NB4 (cell line): ENCODE measurements at regions not wholly inside any gene's neighbourhood (a gene's known extent, or its start where the extent isn't known, plus 50 kb on each side); places are given as distances from the start of the nearest gene placed in this dataset.

Source experiments
- DNase-seq: peaks from one replicate; pipeline ENCODE4 v3.0.0; 2010; ENCODE audit warnings: low read depth
- H3K4me3 ChIP-seq: one replicate; pipeline ENCODE4 v1.5.1; 2011; ENCODE audit warnings: mild to moderate bottlenecking, low read depth, low read length, moderate library complexity
- CTCF ChIP-seq: IDR thresholded peaks from one replicate; pipeline ENCODE4 v1.5.1; 2012; ENCODE audit warnings: low read depth, low read length
- MYC ChIP-seq: IDR thresholded peaks from 2 replicates; pipeline ENCODE4 v1.6.1; 2011; ENCODE audit warnings: low read depth, low read length
- POLR2A ChIP-seq: IDR thresholded peaks from 2 replicates; pipeline ENCODE4 v1.6.1; 2011; ENCODE audit warnings: mild to moderate bottlenecking; ENCODE audit not compliant: insufficient read length; ENCODE audit errors: extremely low read depth
- TF ChIP-seq, protein P1 (sequence below): IDR thresholded peaks from 2 replicates; pipeline ENCODE4 v1.6.1; 2011; ENCODE audit warnings: low read depth, low read length

- no peak for DNase-seq
- TF ChIP-seq CTCF (no peak), MYC (no peak), POLR2A (no peak)
- TF ChIP-seq, protein P1, sequence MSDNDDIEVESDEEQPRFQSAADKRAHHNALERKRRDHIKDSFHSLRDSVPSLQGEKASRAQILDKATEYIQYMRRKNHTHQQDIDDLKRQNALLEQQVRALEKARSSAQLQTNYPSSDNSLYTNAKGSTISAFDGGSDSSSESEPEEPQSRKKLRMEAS = no peak
- no peak overlapping the region for H3K4me3 ChIP-seq
Observed at GRCh38 chr18:56136105-56136504, 502.3 kb downstream of the TXNL1 start.

DNA sequence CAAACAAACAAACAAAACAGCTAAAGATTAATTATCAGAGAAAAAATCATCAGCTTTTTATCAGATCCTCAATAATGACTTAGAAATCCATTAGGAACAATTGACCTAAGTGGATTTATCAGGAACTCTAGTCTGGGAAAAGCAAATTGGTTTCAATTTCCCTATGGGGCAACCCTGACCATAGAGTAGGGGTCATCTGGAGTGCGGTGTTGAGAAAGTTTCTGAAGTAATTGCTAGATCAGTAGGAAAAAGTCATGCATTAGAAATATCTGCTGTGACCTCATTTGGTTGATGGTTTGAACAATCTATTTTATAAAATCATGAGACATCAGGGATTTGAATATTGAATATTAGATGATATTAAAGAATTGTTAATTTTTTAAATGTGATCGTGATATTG is 507.9 kb downstream of the TXNL1 start:
- TF ChIP-seq CTCF (no peak), POLR2A (no peak), MYC (no peak)
- TF ChIP-seq, protein P1 = no peak

GRCh38 chr18:56128153-56128791 is 510.1 kb downstream of the TXNL1 start:
- no peak for DNase-seq
- TF ChIP-seq, protein P1 = no peak
- TF ChIP-seq CTCF (no peak), MYC (no peak), POLR2A (no peak)

More for the DNA sequence above, 507.9 kb downstream of the TXNL1 start:
- no peak overlapping the region for H3K4me3 ChIP-seq
- DNase-seq = no peak

GRCh38 chr18:56127322-56128099 is 510.9 kb downstream of the TXNL1 start:
- no peak overlapping the region for H3K4me3 ChIP-seq
- DNase-seq = no peak
- TF ChIP-seq POLR2A = no peak
- no peak for TF ChIP-seq CTCF
- no peak for TF ChIP-seq MYC
- TF ChIP-seq, protein P1 = no peak

More at GRCh38 chr18:56128153-56128791, 510.1 kb downstream of the TXNL1 start:
- no peak overlapping the region for H3K4me3 ChIP-seq

DNA sequence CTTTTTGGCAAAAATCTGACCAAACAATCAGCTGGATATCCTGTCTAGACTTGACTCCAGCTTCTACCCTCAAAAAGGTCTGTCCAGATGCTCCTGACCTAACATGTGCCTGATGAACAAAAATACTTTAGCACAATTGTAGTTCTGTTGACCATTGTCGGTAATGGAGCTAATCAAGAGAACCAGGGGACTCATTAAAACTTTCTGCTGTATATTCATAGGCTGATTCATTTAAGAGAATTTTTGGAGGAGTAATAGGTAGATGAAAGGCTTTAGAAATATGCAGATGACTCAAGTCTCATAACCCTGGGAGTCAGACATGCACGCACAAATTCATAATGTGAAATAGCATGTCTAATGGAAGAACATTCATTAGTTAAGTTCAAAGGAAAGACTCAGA is 514.2 kb downstream of the TXNL1 start:
- H3K4me3 ChIP-seq = no peak overlapping the region
- TF ChIP-seq POLR2A (no peak), CTCF (no peak), MYC (no peak)
- TF ChIP-seq, protein P1 = no peak
- DNase-seq = no peak
